GM21576 (cell line): ENCODE measurements at regions not wholly inside any gene's neighbourhood (a gene's known extent, or its start where the extent isn't known, plus 50 kb on each side); places are given as distances from the start of the nearest gene placed in this dataset.

Experiments
- ATAC-seq: cut with Tn5 transposase; IDR thresholded peaks from one replicate; pipeline ENCODE4 v1.9.1; 2021; ENCODE audit warnings: mild to moderate bottlenecking, moderate library complexity; ENCODE audit not compliant: unreplicated experiment

DNA sequence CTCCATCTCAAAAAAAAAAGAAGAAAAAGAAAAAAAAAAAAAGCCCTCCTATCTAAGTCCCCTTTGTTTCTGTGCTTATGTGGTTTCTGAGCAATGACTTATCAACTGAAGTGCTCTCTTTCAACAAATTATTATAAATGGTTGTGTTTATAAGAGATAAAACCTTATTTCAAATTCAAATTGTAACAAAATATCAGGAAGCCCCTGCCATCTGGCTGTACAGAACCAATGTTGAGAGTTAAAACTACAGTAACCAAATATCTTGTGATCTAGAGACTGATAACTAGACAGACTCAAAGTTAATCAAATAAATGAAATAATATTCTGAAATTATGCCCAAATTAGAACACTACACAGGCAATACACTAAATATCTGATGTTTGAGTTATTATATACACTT is 143.0 kb upstream of the CPNE8 start:
- no peak for ATAC-seq

DNA sequence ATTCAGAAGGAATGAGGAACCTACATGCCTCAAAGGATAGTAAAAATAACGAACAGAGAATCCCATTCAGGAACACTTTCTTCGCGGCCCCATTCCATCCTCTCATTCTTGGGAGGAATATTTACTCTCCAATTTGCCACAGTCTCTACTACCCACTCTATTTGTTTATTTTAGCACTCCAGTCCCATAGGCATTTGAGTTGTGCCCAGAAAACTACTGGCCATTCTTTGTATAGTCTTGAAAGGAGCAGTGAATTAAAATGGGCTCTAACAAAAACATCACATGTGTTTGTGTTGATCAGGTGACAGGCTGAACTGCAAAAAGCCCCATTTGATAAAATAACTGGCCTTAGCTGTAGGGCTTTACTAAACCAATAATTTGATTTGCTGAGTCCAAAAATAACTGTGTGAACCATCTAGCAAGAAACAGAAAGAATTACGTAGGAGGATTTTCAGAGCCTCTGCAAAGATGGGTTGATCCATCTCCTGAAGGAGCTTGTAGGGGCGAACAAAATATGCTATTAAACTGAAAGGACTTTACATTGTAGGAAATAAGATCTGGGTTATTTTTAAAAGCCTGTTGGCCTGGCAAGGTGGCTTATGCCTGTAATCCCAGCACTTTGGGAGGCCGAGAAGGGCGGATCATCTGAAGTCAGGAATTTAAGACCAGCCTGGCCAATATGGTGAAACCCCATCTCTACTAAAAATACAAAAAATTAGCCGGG is 142.3 kb upstream of the CPNE8 start:
- ATAC-seq: no peak

DNA sequence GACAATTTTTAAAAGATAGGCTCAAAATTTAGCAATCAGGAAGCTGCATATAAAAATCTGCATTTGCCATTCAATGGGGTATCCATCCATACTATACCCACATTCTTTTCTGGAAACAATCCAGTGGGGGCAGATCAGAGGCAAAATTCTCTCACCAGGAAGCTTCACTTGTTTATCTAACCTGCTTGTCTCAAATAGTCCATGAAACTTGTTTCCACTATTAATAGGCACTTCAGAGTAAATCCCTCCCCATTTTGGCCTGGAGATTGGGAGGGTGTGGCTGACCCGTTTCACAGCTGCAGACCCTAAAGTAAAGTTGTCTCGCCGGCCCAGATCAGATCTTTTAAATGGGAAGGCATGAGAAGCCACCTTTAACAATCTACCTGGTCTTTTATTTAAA is 139.4 kb upstream of the CPNE8 start:
- no peak for ATAC-seq

DNA sequence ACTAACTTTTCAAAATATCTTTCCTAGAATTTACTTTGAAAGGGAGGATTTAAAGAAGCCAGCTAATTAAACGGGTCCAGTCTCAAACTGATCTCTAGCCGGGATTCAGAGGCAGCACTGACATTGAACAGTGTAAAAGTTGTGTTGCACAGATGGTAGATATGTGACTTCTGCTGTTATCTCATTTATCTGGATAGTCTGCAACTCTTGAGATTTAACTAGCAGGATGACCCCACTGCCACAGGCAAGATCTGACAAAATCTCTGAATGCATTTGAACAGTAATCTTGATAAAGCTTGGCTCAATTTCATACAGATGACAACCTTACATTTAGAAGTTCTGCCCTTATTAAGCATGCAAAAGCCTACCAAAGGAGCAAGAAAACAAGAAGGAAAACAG is 138.0 kb upstream of the CPNE8 start:
- no peak for ATAC-seq

DNA sequence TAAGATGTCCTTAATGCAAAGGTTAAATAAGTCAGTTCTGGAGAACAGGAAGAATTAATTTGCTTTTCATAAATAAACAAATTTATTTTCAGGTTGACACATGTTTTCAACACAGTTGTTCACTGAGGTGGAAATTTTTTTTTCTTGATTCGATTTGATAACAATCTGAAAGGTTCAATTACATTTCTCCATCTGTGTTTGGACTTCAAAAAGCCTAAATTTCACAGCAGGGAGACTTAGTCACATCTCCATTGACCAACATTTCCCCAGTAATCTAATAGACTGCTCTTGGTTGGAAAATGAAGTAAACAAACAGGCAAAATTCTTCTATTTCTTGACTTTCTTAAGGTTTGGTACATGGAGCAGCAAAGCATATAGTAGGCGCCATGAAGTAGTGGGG is 134.9 kb upstream of the CPNE8 start:
- no peak for ATAC-seq

DNA sequence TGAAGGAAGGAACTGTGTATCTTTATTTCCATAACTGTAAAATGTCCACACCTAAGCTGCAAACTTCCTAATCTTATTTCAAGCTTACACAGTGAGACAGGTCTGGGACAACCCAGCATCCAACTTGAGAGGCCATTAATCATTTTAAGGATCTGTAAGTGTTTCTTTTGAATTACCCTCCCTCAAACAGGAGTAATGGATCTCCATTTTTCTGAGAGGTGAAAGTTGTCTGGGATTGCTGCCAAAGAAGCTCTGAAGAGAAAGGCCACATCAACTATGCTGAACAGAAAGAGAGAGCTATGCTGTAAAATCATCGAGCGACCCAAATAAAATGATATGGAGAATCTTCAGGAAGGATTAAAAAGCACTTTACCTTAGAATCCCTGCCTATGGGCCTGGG is 131.7 kb upstream of the CPNE8 start:
- ATAC-seq: no peak

DNA sequence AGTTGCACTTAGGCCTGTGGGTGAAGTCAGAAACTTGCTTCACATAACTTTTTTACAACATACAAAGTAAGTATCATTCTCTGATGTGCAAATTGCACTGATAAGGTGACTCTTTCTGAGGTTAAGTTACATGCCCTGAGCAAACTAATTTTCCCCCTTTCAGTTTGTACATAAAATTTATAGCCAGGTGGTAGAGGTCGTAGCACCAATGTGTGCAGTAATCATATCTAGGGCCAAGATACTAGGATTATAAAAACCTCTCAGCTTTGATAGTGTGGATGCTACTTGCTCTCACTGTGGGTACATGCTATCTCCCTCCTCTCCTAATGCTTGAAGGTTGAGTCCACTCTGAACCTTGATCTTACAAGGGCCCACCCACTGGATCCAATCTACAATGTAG is 130.7 kb upstream of the CPNE8 start:
- ATAC-seq: no peak

DNA sequence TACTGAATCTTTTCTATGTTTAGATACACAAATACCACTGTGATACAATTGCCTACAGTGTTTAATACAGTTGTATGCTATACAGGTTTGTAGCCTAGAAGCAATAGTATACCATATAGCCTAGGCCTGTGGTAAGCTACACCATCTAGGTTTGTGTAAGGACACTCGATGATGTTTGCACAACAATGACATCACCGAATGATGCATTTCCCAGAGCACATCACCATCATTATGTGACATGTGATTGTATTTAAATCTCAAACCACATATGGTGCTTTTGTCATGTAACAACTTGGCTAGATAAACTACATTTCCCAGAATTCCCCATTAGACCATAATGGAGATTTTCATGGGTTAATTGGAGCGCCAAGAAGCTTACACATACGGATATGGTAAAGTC is 128.4 kb upstream of the CPNE8 start:
- no peak for ATAC-seq

DNA sequence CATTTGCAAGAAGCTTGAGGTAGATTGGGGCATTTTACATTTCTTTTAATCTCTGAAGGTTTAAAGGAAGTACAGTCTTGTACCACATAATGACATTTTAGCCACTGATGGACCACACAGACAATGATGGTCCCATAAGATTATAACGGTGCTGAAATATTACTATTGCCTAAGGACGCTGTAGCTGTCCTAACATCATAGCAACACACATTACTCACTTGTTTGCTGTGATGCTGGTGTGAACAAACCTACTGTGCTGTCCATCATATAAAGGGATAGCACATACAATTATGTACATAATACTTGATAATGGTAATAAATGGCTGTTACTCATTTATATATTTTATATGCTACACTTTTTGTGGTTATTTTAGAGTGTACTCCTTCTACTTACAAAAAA is 127.1 kb upstream of the CPNE8 start:
- ATAC-seq: no peak

DNA sequence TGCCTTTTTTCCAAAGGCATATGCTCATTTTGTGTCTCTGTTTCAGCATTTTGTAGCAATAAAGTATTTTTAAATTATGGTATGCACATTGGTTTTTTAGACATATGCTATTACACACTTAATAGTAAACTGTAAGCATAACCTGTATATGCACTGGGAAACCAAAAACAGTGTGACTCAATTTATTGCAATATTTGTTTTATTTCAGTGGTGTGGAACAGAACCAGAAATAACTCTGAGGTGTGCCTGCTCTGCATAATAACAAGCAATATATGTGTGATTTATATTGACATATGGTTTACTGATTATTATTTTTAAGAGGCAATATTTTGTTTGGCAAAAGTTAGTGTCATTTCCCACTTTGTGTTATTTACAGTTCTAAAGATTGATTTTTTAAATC is 126.6 kb upstream of the CPNE8 start:
- no peak for ATAC-seq

DNA sequence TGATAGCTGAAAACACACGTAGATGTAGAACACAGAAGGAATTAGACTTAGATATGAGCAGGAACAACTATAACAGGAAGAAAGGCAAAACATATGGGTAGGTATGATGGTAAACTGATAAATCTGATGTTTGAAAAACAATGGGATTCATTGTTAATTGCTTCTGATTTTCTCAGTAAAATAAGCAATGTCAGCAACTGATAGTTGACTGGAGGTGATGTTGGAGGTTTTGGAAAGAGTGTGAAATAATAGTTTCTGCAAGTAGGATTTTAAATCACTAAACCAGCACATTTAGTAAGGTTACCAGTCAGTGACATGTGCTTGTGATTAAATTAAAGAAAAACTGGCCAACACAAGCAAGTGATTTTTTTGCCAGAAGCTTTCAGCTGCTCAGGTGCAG is 123.0 kb upstream of the CPNE8 start:
- no peak for ATAC-seq

DNA sequence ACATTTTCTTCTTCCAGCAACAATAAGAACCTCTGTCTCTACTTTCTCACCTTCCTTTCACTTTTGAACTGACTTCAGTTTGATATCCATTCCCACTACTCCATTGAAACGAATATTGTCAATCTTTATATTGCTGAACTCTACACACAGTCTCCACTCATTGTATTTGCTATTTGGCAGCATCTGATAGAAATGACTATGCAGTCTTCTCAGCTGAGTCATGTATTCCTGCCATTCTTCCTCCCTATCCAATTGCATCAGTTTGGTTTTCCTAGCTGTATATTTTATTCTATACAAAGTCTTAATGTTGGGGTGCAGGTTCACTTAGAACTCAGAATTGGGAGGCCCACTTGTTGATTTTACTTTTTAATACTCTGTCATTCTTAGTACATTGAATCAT is 107.5 kb upstream of the CPNE8 start:
- no peak for ATAC-seq

DNA sequence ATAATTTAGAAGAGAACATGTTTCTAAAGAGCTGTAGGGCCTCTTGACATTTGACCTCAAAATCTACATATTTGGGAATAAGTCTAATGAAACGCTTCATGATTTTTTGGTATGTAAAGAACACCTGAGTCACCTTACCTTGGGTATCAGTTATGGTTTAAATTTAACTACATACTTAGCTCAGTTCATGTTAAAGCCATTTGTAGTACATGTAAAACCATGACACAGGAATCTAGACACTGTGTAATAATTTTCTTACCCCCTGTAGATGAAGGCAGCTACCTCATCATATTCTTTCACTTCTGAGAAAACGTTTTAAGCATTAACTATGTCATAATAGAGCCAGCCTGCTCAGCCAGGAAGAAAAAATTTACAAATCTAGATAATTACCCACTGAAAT is 105.8 kb upstream of the CPNE8 start:
- ATAC-seq: no peak

DNA sequence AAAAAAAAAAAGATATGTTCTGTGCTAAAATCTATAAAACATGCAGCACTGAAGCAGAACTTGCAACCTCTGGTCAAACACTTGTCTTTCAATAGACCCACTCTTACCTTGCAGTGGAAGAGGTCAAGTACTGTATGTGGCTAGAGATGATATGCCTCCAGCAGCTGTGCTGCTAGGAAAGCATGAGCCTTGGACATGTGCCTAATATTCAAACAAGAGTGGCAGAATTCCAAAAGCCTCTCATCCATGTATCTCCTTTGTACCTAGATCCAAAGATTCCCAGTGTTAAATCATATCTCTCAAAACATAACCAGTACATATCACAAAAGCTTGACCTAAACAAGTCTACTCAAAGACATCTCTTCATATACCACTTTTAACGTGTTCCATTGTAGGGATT is 105.0 kb upstream of the CPNE8 start:
- no peak for ATAC-seq

DNA sequence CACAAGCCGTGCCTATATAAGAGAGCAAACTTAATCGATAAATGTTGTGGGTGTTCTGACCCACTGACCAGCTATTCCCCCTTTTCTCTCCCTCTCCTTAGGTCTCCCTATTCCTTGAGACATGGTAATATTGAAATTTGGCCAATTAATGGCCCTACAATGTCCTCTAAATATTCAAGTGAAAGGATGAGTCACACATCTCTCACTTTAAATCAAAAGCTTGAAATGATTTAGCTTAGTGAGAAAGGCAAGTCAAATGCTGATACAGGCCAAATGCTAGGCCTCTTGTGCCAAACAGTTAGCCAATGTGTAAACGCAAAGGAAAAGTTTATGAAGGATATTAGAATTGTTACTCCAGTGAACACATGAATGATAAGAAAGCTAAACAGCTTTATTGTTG is 102.2 kb upstream of the CPNE8 start:
- no peak for ATAC-seq

DNA sequence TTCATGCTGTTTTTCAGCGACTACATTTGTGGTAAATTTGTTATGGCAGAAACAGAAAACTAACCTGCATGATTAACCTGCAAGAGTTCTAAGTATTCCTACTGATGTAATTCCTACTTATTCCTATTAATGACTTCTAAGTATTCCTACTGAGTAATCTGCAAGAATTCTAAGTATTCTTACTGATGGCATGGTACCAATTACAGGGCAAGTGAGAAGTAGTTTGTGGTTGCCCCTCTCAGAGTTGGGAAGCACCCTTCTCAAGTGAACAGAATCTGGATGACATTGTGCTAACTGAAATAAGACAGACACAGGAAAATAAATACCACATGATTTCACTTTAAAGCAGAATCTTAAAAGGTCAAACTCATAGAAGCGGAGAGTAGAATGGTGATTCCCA is 100.9 kb upstream of the CPNE8 start:
- no peak for ATAC-seq

DNA sequence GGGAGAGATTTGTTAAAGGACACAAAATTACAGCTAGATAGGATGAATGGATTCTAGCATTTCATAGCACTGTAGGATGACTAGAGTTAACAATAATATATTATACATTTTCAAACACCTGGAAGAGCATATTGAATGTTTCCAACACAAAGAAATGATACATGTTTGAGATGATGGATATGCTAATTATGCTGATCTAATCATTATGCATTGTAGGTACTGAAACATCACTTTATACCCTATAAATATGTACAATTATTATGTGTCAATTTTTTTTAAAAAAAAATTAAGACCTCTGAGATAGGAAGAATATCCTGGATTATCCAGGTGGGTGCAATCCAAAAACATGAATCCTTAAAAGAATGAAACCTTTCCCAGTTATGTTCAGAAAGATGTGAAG is 100.3 kb upstream of the CPNE8 start:
- no peak for ATAC-seq

DNA sequence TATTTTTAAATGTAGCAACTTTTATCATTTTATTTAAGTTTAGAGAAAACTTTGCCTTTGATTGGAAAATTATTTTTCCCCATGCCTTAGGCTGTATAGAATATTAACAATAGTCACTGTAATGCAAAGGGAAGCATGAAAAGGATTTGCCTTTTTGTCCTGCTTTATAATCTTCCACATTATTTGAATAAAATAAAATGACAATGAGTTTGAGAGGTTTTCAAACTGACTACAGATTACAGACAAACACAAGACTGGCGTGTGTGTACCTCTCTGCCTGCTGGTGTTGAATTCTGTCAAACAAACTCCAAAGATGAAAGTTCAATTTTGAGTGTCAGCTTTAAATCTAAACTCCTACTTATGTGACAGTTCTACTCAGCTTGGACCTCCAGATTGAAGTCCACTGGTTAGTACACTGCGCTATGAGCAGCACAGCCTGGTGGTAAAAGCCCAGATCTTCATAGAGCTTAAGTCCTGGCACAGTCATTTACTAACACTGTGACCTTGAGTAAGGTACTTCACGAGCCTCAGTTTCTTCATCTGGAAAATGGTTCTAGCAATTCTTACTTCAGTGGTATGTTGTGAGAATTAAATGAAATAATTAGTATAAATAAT is 98.3 kb upstream of the CPNE8 start:
- no peak for ATAC-seq

DNA sequence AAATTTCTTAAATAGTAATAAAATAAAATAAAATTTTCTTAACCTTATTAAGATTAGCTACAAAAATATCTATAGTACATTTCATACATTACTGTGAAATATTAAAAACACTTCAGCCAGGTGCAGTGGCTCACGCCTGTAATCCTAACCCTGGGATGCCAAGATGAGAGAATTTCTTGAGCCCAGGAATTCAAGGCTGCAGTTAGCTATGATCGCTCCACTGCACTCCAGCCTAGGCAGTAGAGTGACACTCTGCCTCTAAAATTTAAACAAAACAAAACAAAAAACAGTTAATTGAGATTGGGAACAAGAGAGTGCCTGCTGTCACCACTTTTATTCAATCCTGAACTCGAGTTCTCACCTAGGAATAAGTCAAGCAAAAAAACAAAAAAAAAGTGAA is 95.0 kb upstream of the CPNE8 start:
- no peak for ATAC-seq

DNA sequence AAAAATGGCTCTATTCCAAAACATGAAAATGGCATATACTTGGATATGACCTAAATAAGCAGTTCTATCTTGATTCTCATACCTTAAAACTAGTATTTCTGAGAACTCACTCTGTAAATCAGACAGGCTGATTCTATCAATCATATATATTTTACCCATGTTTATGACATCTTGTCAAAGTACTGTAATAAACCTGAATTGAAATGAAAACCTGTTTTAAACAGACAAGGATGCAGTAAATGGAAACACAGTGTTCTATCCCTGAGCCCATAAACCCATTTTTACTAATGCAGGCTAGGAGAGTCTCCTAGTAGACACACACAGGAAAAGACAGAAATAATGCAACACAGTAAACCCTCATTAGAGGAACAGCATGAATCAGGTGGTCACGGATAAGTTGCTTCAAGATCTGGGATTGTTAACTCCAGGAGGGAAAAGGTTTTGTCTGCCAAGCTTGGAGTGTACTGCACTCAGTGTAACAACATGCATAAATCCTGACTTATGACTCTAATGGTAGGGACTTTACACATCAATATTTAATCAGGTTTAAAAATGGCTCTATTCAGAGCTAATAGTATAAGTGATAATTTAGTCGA is 93.6 kb upstream of the CPNE8 start:
- ATAC-seq: no peak

DNA sequence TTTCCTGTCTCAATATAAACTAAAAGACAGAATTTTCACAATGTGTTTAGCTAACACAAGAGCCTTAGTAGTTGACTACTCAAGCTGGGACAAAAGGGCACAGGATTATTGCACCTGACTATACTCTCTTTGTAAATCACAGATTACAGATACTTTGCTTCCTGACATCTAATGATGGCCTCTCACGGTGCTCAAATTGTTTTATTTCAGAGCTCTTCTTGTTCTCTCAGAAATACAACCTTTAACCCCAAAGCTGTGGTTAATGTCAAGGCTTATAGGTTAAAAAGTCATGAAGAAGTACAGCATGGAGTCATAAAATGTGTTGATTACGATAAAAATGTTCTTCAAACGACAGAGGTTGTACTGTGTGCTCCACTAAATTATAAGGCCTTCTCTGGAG is 89.9 kb upstream of the CPNE8 start:
- no peak for ATAC-seq

DNA sequence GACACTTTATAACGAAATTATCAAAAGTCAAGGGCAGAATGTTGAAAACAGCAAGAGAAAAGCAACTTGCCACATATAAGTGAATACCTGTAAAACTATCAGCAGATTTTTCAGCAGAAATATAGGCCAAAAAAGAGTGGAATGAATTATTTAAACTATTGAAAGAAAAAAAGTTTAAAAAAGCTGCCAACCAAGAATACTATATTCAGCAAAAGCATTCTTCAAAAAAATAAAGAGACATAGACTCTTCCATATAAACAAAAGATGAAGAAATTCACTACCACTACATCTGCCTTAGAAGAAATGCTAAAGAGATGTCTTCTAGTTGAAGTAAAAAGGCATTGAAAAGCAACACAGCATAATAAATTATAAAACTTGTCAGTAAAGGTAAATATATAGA is 80.6 kb upstream of the CPNE8 start:
- ATAC-seq: no peak

DNA sequence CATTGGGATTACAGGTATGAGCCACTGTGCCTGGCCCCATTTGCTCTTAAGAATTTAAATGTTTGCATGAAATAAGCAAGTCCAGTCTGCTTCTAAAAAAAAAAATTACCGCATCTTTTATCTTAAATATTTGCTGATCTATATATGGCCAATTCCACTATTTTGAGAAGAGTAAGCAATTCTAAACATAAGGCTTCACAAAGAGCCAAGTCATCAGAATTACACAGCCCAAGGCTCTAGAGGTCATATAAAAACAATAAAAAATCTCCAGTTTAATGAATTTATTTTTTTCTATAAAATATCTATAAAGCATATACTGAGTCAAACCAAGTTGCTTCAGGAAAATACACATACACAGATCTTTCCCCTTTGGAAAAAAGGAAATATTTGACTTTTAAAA is 79.0 kb upstream of the CPNE8 start:
- no peak for ATAC-seq
